SK-N-SH treated with all-trans-retinoic acid at 6 μM for 48 hours (cell line): ENCODE measurements at regions not wholly inside any gene's neighbourhood (a gene's known extent, or its start where the extent isn't known, plus 50 kb on each side); places are given as distances from the start of the nearest gene placed in this dataset.

Experiments
- ATAC-seq: fragments of 200-7000 bp; cut with Tn5 transposase; 3 replicates; pipeline ENCODE4 v1.9.1; 2020; ENCODE audit warnings: mild to moderate bottlenecking, moderate library complexity
- ARNTL ChIP-seq: fragments of 450-650 bp; formaldehyde crosslinking; IDR thresholded peaks from 2 replicates; pipeline ENCODE4 v1.5.0; 2020; ENCODE audit warnings: low read depth, mild to moderate bottlenecking, moderate library complexity, borderline replicate concordance
- BACH2 ChIP-seq: fragments of 250-450 bp; sonication (Bioruptor Pico); IDR thresholded peaks from 2 replicates; pipeline ENCODE4 v1.9.0; 2021; ENCODE audit warnings: mild to moderate bottlenecking, borderline replicate concordance
- CSDC2 ChIP-seq: fragments of 250-450 bp; sonication (Bioruptor Pico); IDR thresholded peaks from 2 replicates; pipeline ENCODE4 v1.5.0; 2020; ENCODE audit warnings: mild to moderate bottlenecking, moderate library complexity
- ESRRG ChIP-seq: fragments of 250-450 bp; sonication (Bioruptor Pico); IDR thresholded peaks from 2 replicates; pipeline ENCODE4 v1.6.1; 2021; ENCODE audit warnings: mild to moderate bottlenecking
- GLIS3 ChIP-seq: fragments of 250-450 bp; sonication (Bioruptor Pico); IDR thresholded peaks from 2 replicates; pipeline ENCODE4 v1.5.0; 2020; ENCODE audit warnings: mild to moderate bottlenecking, moderate library complexity
- ISL1 ChIP-seq: fragments of 250-450 bp; sonication (Bioruptor Pico); IDR thresholded peaks from 2 replicates; pipeline ENCODE4 v2.1.2; 2022; ENCODE audit warnings: mild to moderate bottlenecking, moderate library complexity
- OSR1 ChIP-seq: fragments of 250-450 bp; sonication (Bioruptor Pico); IDR thresholded peaks from 2 replicates; pipeline ENCODE4 v1.8.0; 2022; ENCODE audit warnings: moderate library complexity, mild to moderate bottlenecking, inconsistent platforms
- PPARA ChIP-seq: fragments of 250-450 bp; sonication (Bioruptor Pico); IDR thresholded peaks from 2 replicates; pipeline ENCODE4 v1.5.0; 2020; ENCODE audit warnings: mild to moderate bottlenecking, borderline replicate concordance
- RARB ChIP-seq: fragments of 250-450 bp; sonication (Bioruptor Pico); IDR thresholded peaks from 2 replicates; pipeline ENCODE4 v1.8.0; 2021; ENCODE audit warnings: mild to moderate bottlenecking, moderate library complexity
- SNAI2 ChIP-seq: fragments of 250-450 bp; sonication (Bioruptor Pico); IDR thresholded peaks from 2 replicates; pipeline ENCODE4 v1.5.0; 2020; ENCODE audit warnings: mild to moderate bottlenecking, moderate library complexity
- TCF4 ChIP-seq: fragments of 250-450 bp; sonication (Bioruptor Pico); IDR thresholded peaks from 2 replicates; pipeline ENCODE4 v1.8.0; 2021; ENCODE audit warnings: mild to moderate bottlenecking, moderate library complexity, borderline replicate concordance
- TOX ChIP-seq: fragments of 250-450 bp; sonication (Bioruptor Pico); IDR thresholded peaks from 2 replicates; pipeline ENCODE4 v1.8.0; 2021; ENCODE audit warnings: mild to moderate bottlenecking, moderate library complexity, borderline replicate concordance
- ZC3H10 ChIP-seq: fragments of 250-450 bp; sonication (Bioruptor Pico); IDR thresholded peaks from 2 replicates; pipeline ENCODE4 v1.5.1; 2021; ENCODE audit warnings: mild to moderate bottlenecking, moderate library complexity
- ZFP3 ChIP-seq: fragments of 250-450 bp; sonication (Bioruptor Pico); IDR thresholded peaks from 2 replicates; pipeline ENCODE4 v1.5.0; 2020; ENCODE audit warnings: mild to moderate bottlenecking, moderate library complexity
- ZFP30 ChIP-seq: fragments of 450-650 bp; formaldehyde crosslinking; IDR thresholded peaks from 2 replicates; pipeline ENCODE4 v1.5.0; 2022; ENCODE audit warnings: mild to moderate bottlenecking, moderate library complexity
- ZNF565 ChIP-seq: fragments of 450-650 bp; formaldehyde crosslinking; conservative IDR thresholded peaks from 2 replicates; pipeline ENCODE4 v1.5.0; 2020; ENCODE audit warnings: low read depth, mild to moderate bottlenecking, moderate library complexity
- ZNF70 ChIP-seq: fragments of 450-650 bp; formaldehyde crosslinking; IDR thresholded peaks from 2 replicates; pipeline ENCODE4 v1.5.0; 2020; ENCODE audit warnings: mild to moderate bottlenecking, moderate library complexity
- ZNF8 ChIP-seq: fragments of 450-650 bp; formaldehyde crosslinking; IDR thresholded peaks from 2 replicates; pipeline ENCODE4 v1.5.0; 2020; ENCODE audit warnings: mild to moderate bottlenecking, moderate library complexity
- TF ChIP-seq, protein P1 (sequence below): fragments of 250-450 bp; sonication (Bioruptor Pico); IDR thresholded peaks from 2 replicates; pipeline ENCODE4 v1.5.0; 2020; ENCODE audit warnings: mild to moderate bottlenecking, moderate library complexity
- TF ChIP-seq, protein P2 (sequence below): fragments of 250-450 bp; sonication (Bioruptor Pico); IDR thresholded peaks from 2 replicates; pipeline ENCODE4 v1.8.0; 2020; ENCODE audit warnings: mild to moderate bottlenecking, moderate library complexity, borderline replicate concordance
- TF ChIP-seq, protein P3 (sequence below): fragments of 250-450 bp; sonication (Bioruptor Pico); IDR thresholded peaks from 2 replicates; pipeline ENCODE4 v1.8.0; 2021; ENCODE audit warnings: low read depth, mild to moderate bottlenecking, moderate library complexity, borderline replicate concordance
- TF ChIP-seq, protein P4 (sequence below): fragments of 250-450 bp; sonication (Bioruptor Pico); IDR thresholded peaks from 2 replicates; pipeline ENCODE4 v1.5.1; 2020; ENCODE audit warnings: low read depth, mild to moderate bottlenecking, moderate library complexity
- TF ChIP-seq, protein P5 (sequence below): fragments of 250-450 bp; sonication (Bioruptor Pico); IDR thresholded peaks from 2 replicates; pipeline ENCODE4 v1.5.1; 2021; ENCODE audit warnings: mild to moderate bottlenecking, moderate library complexity

DNA sequence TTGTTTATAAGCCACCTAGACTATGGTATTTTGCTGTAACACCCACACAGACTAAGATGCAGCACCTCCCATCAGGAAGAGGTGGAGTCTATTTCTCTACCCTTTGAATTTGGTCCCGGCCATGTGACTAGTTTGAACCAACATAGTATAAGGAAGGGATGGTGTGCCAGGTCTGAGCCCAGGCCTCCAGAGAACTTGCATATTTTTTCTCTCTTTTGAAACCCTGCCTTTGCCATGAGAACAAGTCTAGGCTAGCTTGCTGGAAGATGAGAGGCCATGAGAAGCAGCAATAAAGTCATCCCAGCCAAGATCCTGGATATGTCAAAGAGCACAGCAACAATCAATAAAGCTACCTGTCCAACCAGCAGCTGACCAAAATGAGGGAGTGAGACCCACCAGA lies 63.0 kb upstream of the ANKEF1 start:
- no peak for TF ChIP-seq ISL1 (CRISPR knock-in tag)
- TF ChIP-seq TOX = no peak
- TF ChIP-seq SNAI2 (CRISPR knock-in tag) = no peak
- TF ChIP-seq, protein P1, sequence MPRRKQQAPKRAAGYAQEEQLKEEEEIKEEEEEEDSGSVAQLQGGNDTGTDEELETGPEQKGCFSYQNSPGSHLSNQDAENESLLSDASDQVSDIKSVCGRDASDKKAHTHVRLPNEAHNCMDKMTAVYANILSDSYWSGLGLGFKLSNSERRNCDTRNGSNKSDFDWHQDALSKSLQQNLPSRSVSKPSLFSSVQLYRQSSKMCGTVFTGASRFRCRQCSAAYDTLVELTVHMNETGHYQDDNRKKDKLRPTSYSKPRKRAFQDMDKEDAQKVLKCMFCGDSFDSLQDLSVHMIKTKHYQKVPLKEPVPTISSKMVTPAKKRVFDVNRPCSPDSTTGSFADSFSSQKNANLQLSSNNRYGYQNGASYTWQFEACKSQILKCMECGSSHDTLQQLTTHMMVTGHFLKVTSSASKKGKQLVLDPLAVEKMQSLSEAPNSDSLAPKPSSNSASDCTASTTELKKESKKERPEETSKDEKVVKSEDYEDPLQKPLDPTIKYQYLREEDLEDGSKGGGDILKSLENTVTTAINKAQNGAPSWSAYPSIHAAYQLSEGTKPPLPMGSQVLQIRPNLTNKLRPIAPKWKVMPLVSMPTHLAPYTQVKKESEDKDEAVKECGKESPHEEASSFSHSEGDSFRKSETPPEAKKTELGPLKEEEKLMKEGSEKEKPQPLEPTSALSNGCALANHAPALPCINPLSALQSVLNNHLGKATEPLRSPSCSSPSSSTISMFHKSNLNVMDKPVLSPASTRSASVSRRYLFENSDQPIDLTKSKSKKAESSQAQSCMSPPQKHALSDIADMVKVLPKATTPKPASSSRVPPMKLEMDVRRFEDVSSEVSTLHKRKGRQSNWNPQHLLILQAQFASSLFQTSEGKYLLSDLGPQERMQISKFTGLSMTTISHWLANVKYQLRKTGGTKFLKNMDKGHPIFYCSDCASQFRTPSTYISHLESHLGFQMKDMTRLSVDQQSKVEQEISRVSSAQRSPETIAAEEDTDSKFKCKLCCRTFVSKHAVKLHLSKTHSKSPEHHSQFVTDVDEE = no peak
- no peak for TF ChIP-seq TCF4 (CRISPR knock-in tag)
- no peak for TF ChIP-seq OSR1
- no peak for TF ChIP-seq ZC3H10 (CRISPR knock-in tag)
- TF ChIP-seq ZNF8 = no peak
- TF ChIP-seq ZNF565 (CRISPR knock-in tag) = no peak
- no peak for TF ChIP-seq PPARA (CRISPR knock-in tag)
- TF ChIP-seq, protein P2, sequence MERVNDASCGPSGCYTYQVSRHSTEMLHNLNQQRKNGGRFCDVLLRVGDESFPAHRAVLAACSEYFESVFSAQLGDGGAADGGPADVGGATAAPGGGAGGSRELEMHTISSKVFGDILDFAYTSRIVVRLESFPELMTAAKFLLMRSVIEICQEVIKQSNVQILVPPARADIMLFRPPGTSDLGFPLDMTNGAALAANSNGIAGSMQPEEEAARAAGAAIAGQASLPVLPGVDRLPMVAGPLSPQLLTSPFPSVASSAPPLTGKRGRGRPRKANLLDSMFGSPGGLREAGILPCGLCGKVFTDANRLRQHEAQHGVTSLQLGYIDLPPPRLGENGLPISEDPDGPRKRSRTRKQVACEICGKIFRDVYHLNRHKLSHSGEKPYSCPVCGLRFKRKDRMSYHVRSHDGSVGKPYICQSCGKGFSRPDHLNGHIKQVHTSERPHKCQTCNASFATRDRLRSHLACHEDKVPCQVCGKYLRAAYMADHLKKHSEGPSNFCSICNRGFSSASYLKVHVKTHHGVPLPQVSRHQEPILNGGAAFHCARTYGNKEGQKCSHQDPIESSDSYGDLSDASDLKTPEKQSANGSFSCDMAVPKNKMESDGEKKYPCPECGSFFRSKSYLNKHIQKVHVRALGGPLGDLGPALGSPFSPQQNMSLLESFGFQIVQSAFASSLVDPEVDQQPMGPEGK (CRISPR knock-in tag) = no peak
- TF ChIP-seq ZFP3 (CRISPR knock-in tag) = no peak
- TF ChIP-seq, protein P3, sequence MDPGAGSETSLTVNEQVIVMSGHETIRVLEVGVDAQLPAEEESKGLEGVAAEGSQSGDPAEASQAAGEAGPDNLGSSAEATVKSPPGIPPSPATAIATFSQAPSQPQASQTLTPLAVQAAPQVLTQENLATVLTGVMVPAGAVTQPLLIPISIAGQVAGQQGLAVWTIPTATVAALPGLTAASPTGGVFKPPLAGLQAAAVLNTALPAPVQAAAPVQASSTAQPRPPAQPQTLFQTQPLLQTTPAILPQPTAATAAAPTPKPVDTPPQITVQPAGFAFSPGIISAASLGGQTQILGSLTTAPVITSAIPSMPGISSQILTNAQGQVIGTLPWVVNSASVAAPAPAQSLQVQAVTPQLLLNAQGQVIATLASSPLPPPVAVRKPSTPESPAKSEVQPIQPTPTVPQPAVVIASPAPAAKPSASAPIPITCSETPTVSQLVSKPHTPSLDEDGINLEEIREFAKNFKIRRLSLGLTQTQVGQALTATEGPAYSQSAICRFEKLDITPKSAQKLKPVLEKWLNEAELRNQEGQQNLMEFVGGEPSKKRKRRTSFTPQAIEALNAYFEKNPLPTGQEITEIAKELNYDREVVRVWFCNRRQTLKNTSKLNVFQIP (CRISPR knock-in tag) = no peak
- TF ChIP-seq ESRRG (CRISPR knock-in tag) = no peak
- TF ChIP-seq RARB (CRISPR knock-in tag) = no peak
- ATAC-seq = no peak

DNA sequence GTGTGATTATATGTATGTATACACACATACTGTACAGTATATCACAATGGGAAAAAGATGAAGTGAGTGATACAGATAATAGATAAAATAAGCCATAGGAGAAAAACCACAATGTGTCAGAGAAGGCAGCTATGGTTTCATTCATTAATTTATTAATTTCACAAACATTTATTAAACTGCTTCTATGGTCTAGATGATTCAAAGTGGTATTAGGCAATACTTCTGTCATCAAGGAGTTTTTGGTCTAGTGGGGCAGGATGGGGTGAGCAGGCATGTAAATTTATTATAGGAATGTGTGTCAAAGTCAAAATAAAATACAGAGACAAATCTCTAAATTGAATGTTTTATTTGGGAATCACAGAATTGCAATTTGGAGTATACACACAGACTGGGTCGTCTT lies 65.2 kb upstream of the ANKEF1 start:
- TF ChIP-seq OSR1 (no peak), ZFP30 (no peak), ZNF565 (CRISPR knock-in tag) (no peak), ESRRG (CRISPR knock-in tag) (no peak), TCF4 (CRISPR knock-in tag) (no peak)
- TF ChIP-seq, protein P3 (CRISPR knock-in tag) = no peak
- no peak for ATAC-seq

DNA sequence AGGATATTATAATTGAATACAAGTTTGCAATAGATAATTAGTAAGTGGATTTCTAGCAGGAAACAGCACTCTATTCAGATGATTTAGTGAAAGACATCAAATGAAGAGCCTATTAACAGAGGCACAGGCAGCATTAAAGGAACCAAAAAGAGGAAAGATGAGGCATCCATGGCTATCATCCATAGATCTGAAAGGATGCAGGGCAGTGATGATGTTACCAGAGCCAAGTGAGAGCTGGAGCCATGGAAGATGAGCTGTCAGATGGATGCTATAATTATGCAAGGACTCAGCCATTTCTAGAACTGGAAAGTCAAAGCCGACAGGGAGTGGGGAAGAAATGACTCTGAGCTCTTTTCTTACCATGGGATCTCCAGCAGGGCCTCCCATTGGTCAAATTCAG lies 66.8 kb upstream of the ANKEF1 start:
- TF ChIP-seq ZC3H10 (CRISPR knock-in tag) = no peak
- no peak for TF ChIP-seq ZNF70 (CRISPR knock-in tag)
- no peak for TF ChIP-seq OSR1
- TF ChIP-seq ESRRG (CRISPR knock-in tag) = no peak
- no peak for TF ChIP-seq TOX
- no peak for TF ChIP-seq GLIS3
- no peak for TF ChIP-seq ZNF8
- no peak for TF ChIP-seq ZNF565 (CRISPR knock-in tag)
- TF ChIP-seq ISL1 (CRISPR knock-in tag) = no peak
- TF ChIP-seq PPARA (CRISPR knock-in tag) = no peak
- no peak for TF ChIP-seq RARB (CRISPR knock-in tag)
- TF ChIP-seq, protein P4, sequence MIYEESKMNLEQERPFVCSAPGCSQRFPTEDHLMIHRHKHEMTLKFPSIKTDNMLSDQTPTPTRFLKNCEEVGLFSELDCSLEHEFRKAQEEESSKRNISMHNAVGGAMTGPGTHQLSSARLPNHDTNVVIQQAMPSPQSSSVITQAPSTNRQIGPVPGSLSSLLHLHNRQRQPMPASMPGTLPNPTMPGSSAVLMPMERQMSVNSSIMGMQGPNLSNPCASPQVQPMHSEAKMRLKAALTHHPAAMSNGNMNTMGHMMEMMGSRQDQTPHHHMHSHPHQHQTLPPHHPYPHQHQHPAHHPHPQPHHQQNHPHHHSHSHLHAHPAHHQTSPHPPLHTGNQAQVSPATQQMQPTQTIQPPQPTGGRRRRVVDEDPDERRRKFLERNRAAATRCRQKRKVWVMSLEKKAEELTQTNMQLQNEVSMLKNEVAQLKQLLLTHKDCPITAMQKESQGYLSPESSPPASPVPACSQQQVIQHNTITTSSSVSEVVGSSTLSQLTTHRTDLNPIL = no peak
- TF ChIP-seq TCF4 (CRISPR knock-in tag) = no peak
- TF ChIP-seq, protein P2 (CRISPR knock-in tag) = no peak
- TF ChIP-seq CSDC2 = no peak
- TF ChIP-seq, protein P3 (CRISPR knock-in tag) = no peak
- TF ChIP-seq ARNTL (CRISPR knock-in tag) = no peak
- no peak for TF ChIP-seq BACH2 (CRISPR knock-in tag)
- TF ChIP-seq, protein P5, sequence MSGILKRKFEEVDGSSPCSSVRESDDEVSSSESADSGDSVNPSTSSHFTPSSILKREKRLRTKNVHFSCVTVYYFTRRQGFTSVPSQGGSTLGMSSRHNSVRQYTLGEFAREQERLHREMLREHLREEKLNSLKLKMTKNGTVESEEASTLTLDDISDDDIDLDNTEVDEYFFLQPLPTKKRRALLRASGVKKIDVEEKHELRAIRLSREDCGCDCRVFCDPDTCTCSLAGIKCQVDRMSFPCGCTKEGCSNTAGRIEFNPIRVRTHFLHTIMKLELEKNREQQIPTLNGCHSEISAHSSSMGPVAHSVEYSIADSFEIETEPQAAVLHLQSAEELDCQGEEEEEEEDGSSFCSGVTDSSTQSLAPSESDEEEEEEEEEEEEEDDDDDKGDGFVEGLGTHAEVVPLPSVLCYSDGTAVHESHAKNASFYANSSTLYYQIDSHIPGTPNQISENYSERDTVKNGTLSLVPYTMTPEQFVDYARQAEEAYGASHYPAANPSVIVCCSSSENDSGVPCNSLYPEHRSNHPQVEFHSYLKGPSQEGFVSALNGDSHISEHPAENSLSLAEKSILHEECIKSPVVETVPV = no peak
- no peak for TF ChIP-seq ZFP3 (CRISPR knock-in tag)
- TF ChIP-seq, all 23 proteins: peak for 0
- ATAC-seq = no peak
